A549 (cell line): ENCODE measurements at regions not wholly inside any gene's neighbourhood (a gene's known extent, or its start where the extent isn't known, plus 50 kb on each side); places are given as distances from the start of the nearest gene placed in this dataset.

Experiments used
- ATAC-seq, 2 experiments: fragments of 200-7000 bp in 1 of 2; fragments of >200 bp in 1 of 2; cut with Nextera tagmentation in 1 of 2; cut with Tn5 transposase in 1 of 2; 3 replicates each; pipeline versions ENCODE4 v1.8.0 to v1.9.1; 2018 to 2020; ENCODE audit warnings: mild to moderate bottlenecking in 1 of 2, moderate library complexity in 1 of 2
- CTCF ChIA-PET: fragments of 300-600 bp; sonication (Branson Sonifier 250); formaldehyde crosslinking; extraction: SDS; loops from one replicate; lab custom pipeline; 2021; ENCODE audit warnings: antibody characterized with exemption, inconsistent platforms; lab: Yijun Ruan, JAX
- POLR2A ChIA-PET: fragments of 350-600 bp; formaldehyde crosslinking; extraction: SDS; loops from one replicate; lab custom pipeline; 2021; ENCODE audit warnings: antibody characterized with exemption, inconsistent platforms; lab: Yijun Ruan, JAX
- DNase-seq, 2 experiments: peaks; one replicate each; pipeline versions ENCODE4 v3.0.0 to v3.0.0-alpha.2; 2011 to 2016; ENCODE audit warnings: low read depth in 1 of 2, low spot score in 1 of 2
- FAIRE-seq: peaks from 2 replicates; lab custom pipeline; 2011; peaks lifted over from hg19 to GRCh38; lab: Jason Lieb, UNC
- H3K27ac ChIP-seq, 2 experiments: fragments of >200 bp; sonication (Bioruptor Twin); formaldehyde crosslinking; 3 replicates each; pipeline ENCODE4 v1.5.1; 2016 to 2017
- H3K4me1 ChIP-seq: fragments of >200 bp; sonication (Bioruptor Twin); formaldehyde crosslinking; 3 replicates; pipeline ENCODE4 v1.6.1; 2016
- H3K4me2 ChIP-seq: fragments of >200 bp; sonication (Bioruptor Twin); formaldehyde crosslinking; 3 replicates; pipeline ENCODE4 v1.6.1; 2016
- H3K4me3 ChIP-seq: fragments of >200 bp; sonication (Bioruptor Twin); formaldehyde crosslinking; 3 replicates; pipeline ENCODE4 v1.5.1; 2016
- H3K9me3 ChIP-seq: fragments of >200 bp; sonication (Bioruptor Twin); formaldehyde crosslinking; 3 replicates; pipeline ENCODE4 v1.6.1; 2016
- ATOH8 ChIP-seq: fragments of 250-450 bp; sonication (Bioruptor Pico); IDR thresholded peaks from 2 replicates; pipeline ENCODE4 v1.5.0; 2020; ENCODE audit warnings: low read depth, mild to moderate bottlenecking, moderate library complexity
- BHLHE40 ChIP-seq: IDR thresholded peaks from 2 replicates; pipeline ENCODE4 v1.6.1; 2012; ENCODE audit warnings: low read depth, low read length, inconsistent platforms
- CHD4 ChIP-seq: fragments of 200-600 bp; sonication (generic); IDR thresholded peaks from 2 replicates; pipeline ENCODE4 v1.6.1; 2016; ENCODE audit warnings: antibody characterized with exemption, mild to moderate bottlenecking, borderline replicate concordance
- FOXS1 ChIP-seq: fragments of 250-450 bp; sonication (Bioruptor Pico); IDR thresholded peaks from 2 replicates; pipeline ENCODE4 v1.5.0; 2020; ENCODE audit warnings: mild to moderate bottlenecking, moderate library complexity
- HOXA7 ChIP-seq: fragments of 250-450 bp; sonication (Bioruptor Pico); IDR thresholded peaks from 2 replicates; pipeline ENCODE4 v1.5.0; 2020; ENCODE audit warnings: mild to moderate bottlenecking, moderate library complexity
- JUN ChIP-seq, 2 experiments: fragments of >200 bp; sonication (Bioruptor Twin); formaldehyde crosslinking; IDR thresholded peaks; 2 replicates in 1 of 2; 3 replicates in 1 of 2; pipeline ENCODE4 v1.6.1; 2016 to 2017
- JUNB ChIP-seq: fragments of >200 bp; sonication (Bioruptor Twin); formaldehyde crosslinking; IDR thresholded peaks from 2 replicates; pipeline ENCODE4 v1.6.1; 2016
- KDM1A ChIP-seq: fragments of 200-600 bp; sonication (generic); IDR thresholded peaks from 2 replicates; pipeline ENCODE4 v1.6.1; 2016; ENCODE audit warnings: low read depth, mild to moderate bottlenecking
- MAX ChIP-seq: IDR thresholded peaks from 2 replicates; pipeline ENCODE4 v1.6.1; 2012
- MYC ChIP-seq: IDR thresholded peaks from 2 replicates; pipeline ENCODE4 v1.6.1; 2012; ENCODE audit warnings: mild to moderate bottlenecking, inconsistent platforms, low read length, improper control_type of control experiment, borderline replicate concordance
- NPAS2 ChIP-seq: fragments of 250-450 bp; sonication (Bioruptor Pico); IDR thresholded peaks from 2 replicates; pipeline ENCODE4 v1.8.0; 2022; ENCODE audit warnings: mild to moderate bottlenecking, moderate library complexity, borderline replicate concordance
- PHF8 ChIP-seq: fragments of 200-600 bp; sonication (generic); IDR thresholded peaks from 2 replicates; pipeline ENCODE4 v1.6.1; 2016; ENCODE audit warnings: low read depth, mild to moderate bottlenecking, antibody characterized with exemption, moderate library complexity, borderline replicate concordance
- RCOR1 ChIP-seq: fragments of 150-350 bp; IDR thresholded peaks from 2 replicates; pipeline ENCODE4 v1.6.1; 2014; ENCODE audit warnings: antibody characterized with exemption, low read length, low read depth
- RNF2 ChIP-seq: fragments of 200-600 bp; sonication (generic); IDR thresholded peaks from 2 replicates; pipeline ENCODE4 v1.6.1; 2016; ENCODE audit warnings: low read depth, mild to moderate bottlenecking, antibody characterized with exemption, moderate library complexity, borderline replicate concordance
- SMC3 ChIP-seq: fragments of >200 bp; sonication (Bioruptor Twin); formaldehyde crosslinking; IDR thresholded peaks from 3 replicates; pipeline ENCODE4 v1.6.1; 2018; ENCODE audit warnings: inconsistent platforms
- SREBF2 ChIP-seq: fragments of 450-650 bp; IDR thresholded peaks from 2 replicates; pipeline ENCODE4 v1.6.1; 2014; ENCODE audit warnings: mild to moderate bottlenecking, moderate library complexity
- TFCP2L1 ChIP-seq: fragments of 250-450 bp; sonication (Bioruptor Pico); IDR thresholded peaks from 2 replicates; pipeline ENCODE4 v1.5.0; 2021; ENCODE audit warnings: mild to moderate bottlenecking
- TP53 ChIP-seq: fragments of 250-450 bp; sonication (Bioruptor Pico); IDR thresholded peaks from 2 replicates; pipeline ENCODE4 v1.5.0; 2021; ENCODE audit warnings: mild to moderate bottlenecking, moderate library complexity
- ZC3H11A ChIP-seq: fragments of 450-650 bp; IDR thresholded peaks from 2 replicates; pipeline ENCODE4 v1.6.1; 2014; ENCODE audit warnings: antibody characterized with exemption, mild to moderate bottlenecking
- ZFP36 ChIP-seq: fragments of 450-650 bp; IDR thresholded peaks from 2 replicates; pipeline ENCODE4 v1.6.1; 2014; ENCODE audit warnings: borderline replicate concordance; ENCODE audit not compliant: partially characterized antibody
- ZSCAN20 ChIP-seq: fragments of 250-450 bp; sonication (Bioruptor Pico); IDR thresholded peaks from 2 replicates; pipeline ENCODE4 v1.8.0; 2022; ENCODE audit warnings: mild to moderate bottlenecking, moderate library complexity
- WGBS: methylation state at CpG from one replicate; pipeline ENCODE4 v1.1.6; 2017; ENCODE audit errors: missing lambda C conversion rate; 5-methylcytosine and 5-hydroxymethylcytosine counted together
- TF ChIP-seq, protein P1 (sequence below): fragments of 200-600 bp; sonication (generic); IDR thresholded peaks from 2 replicates; pipeline ENCODE4 v1.6.1; 2016; ENCODE audit warnings: antibody characterized with exemption, mild to moderate bottlenecking, moderate library complexity

- ChIA-PET CTCF (no interaction called here), POLR2A (no interaction called here)
- FAIRE-seq (no peak), ATAC-seq (no peak)
- Histone ChIP-seq H3K4me1 (no peaks in the 10 kb centered on the region), H3K9me3 (no peaks in the 10 kb centered on the region), H3K27ac (no peak overlapping the region), H3K4me2 (no peak overlapping the region)
- 0% methylated on average over 2 of the region's 2 CpGs for WGBS
- no peak for TF ChIP-seq SREBF2
- TF ChIP-seq BHLHE40: no peak
- TF ChIP-seq HOXA7: no peak
- no peak for TF ChIP-seq KDM1A
- TF ChIP-seq, protein P1, sequence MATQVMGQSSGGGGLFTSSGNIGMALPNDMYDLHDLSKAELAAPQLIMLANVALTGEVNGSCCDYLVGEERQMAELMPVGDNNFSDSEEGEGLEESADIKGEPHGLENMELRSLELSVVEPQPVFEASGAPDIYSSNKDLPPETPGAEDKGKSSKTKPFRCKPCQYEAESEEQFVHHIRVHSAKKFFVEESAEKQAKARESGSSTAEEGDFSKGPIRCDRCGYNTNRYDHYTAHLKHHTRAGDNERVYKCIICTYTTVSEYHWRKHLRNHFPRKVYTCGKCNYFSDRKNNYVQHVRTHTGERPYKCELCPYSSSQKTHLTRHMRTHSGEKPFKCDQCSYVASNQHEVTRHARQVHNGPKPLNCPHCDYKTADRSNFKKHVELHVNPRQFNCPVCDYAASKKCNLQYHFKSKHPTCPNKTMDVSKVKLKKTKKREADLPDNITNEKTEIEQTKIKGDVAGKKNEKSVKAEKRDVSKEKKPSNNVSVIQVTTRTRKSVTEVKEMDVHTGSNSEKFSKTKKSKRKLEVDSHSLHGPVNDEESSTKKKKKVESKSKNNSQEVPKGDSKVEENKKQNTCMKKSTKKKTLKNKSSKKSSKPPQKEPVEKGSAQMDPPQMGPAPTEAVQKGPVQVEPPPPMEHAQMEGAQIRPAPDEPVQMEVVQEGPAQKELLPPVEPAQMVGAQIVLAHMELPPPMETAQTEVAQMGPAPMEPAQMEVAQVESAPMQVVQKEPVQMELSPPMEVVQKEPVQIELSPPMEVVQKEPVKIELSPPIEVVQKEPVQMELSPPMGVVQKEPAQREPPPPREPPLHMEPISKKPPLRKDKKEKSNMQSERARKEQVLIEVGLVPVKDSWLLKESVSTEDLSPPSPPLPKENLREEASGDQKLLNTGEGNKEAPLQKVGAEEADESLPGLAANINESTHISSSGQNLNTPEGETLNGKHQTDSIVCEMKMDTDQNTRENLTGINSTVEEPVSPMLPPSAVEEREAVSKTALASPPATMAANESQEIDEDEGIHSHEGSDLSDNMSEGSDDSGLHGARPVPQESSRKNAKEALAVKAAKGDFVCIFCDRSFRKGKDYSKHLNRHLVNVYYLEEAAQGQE: no peak
- no peak for TF ChIP-seq ZSCAN20
- TF ChIP-seq RNF2: no peak
- no peak for TF ChIP-seq NPAS2
- TF ChIP-seq JUNB: no peak
- TF ChIP-seq, all 56 proteins: peak for 0
- DNase-seq: no peak
- no peak overlapping the region for H3K4me3 ChIP-seq
Measured at GRCh38 chr21:20852866-20853265, 145.3 kb upstream of the NCAM2 start.

GRCh38 chr21:20856926-20857325, 141.3 kb upstream of the NCAM2 start:
- POLR2A ChIA-PET: no interaction called here
- Histone ChIP-seq H3K4me2 (no peak overlapping the region), H3K4me1 (no peaks in the 10 kb centered on the region)
- FAIRE-seq: no peak
- ATAC-seq: no peak
- TF ChIP-seq MAX: no peak
- TF ChIP-seq SMC3: no peak
- TF ChIP-seq PHF8: no peak
- no peak for TF ChIP-seq JUN (IDR thresholded peaks at IDR 0.05)
- TF ChIP-seq TFCP2L1 (CRISPR knock-in tag): no peak
- TF ChIP-seq ATOH8 (CRISPR knock-in tag): no peak
- TF ChIP-seq ZFP36: no peak
- no peak for TF ChIP-seq RNF2
- TF ChIP-seq, protein P1: no peak
- TF ChIP-seq RCOR1: no peak
- no peak for TF ChIP-seq TP53 (CRISPR knock-in tag)
- TF ChIP-seq CHD4: no peak
- TF ChIP-seq MYC: no peak
- TF ChIP-seq FOXS1 (CRISPR knock-in tag): no peak
- TF ChIP-seq ZC3H11A: no peak
- TF ChIP-seq, all 56 proteins: peak for 0
- Histone ChIP-seq H3K4me3 (no peak overlapping the region), H3K27ac (no peak overlapping the region), H3K9me3 (no peaks in the 10 kb centered on the region)
- 3% methylated on average over 5 of the region's 5 CpGs for WGBS
- no peak for DNase-seq
- CTCF ChIA-PET: no interaction called here
